Stomach (tissue), 4 donors: ENCODE measurements at regions not wholly inside any gene's neighbourhood (a gene's known extent, or its start where the extent isn't known, plus 50 kb on each side); places are given as distances from the start of the nearest gene placed in this dataset.

ENCODE experiments used
- EP300 ChIP-seq: sonication (generic); formaldehyde crosslinking; IDR thresholded peaks from one replicate; pipeline ENCODE4 v1.6.1; 2017; ENCODE audit warnings: antibody characterized with exemption
- POLR2A ChIP-seq, 4 donors: fragments of 450-650 bp; IDR thresholded peaks; one replicate each; pipeline ENCODE4 v1.6.1; 2016; ENCODE audit warnings: antibody characterized with exemption in 4 of 4, control low read depth in 2 of 4, mild to moderate bottlenecking in 1 of 4, moderate library complexity in 1 of 4
- POLR2AphosphoS5 ChIP-seq, 3 donors: sonication (generic); formaldehyde crosslinking; IDR thresholded peaks; one replicate each; pipeline ENCODE4 v1.6.1; 2016; ENCODE audit warnings: antibody characterized with exemption in 3 of 3
- TF ChIP-seq, protein P1 (sequence below), 7 experiments: fragments of 450-650 bp in 4 of 7; fragments of 200-600 bp in 3 of 7; sonication (generic) in 3 of 7; IDR thresholded peaks; one replicate each; pipeline ENCODE4 v1.5.1; 2016 to 2019; ENCODE audit warnings: antibody characterized with exemption in 7 of 7, control low read depth in 2 of 7, mild to moderate bottlenecking in 1 of 7

DNA sequence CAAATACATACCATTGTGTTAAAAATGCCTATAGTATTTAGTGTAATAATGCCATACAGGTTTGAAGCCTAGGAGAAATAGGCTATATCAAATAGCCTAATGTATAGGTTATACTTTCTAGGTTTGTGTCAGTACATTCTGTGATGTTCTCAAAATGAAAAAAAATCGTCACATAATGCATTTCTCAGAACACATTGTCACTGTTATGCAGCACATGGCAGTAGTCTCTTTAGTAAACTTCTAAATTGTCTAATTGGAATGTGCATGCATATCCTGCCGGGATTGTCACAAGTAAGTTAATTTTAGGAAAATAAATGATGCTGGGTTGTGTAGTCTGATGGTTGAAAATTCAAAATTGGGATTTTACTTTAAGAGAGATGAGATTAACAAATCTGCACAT is 920.1 kb upstream of the CNTN5 start:
- TF ChIP-seq, protein P1, sequence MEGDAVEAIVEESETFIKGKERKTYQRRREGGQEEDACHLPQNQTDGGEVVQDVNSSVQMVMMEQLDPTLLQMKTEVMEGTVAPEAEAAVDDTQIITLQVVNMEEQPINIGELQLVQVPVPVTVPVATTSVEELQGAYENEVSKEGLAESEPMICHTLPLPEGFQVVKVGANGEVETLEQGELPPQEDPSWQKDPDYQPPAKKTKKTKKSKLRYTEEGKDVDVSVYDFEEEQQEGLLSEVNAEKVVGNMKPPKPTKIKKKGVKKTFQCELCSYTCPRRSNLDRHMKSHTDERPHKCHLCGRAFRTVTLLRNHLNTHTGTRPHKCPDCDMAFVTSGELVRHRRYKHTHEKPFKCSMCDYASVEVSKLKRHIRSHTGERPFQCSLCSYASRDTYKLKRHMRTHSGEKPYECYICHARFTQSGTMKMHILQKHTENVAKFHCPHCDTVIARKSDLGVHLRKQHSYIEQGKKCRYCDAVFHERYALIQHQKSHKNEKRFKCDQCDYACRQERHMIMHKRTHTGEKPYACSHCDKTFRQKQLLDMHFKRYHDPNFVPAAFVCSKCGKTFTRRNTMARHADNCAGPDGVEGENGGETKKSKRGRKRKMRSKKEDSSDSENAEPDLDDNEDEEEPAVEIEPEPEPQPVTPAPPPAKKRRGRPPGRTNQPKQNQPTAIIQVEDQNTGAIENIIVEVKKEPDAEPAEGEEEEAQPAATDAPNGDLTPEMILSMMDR (IDR thresholded peaks at IDR 0.05), result no peak
- TF ChIP-seq POLR2A (IDR thresholded peaks at IDR 0.05) (no peak), POLR2AphosphoS5 (IDR thresholded peaks at IDR 0.05) (no peak), EP300 (no peak)
